HepG2 (cell line): ENCODE measurements at regions not wholly inside any gene's neighbourhood (a gene's known extent, or its start where the extent isn't known, plus 50 kb on each side); places are given as distances from the start of the nearest gene placed in this dataset.
A peak's percentile ranks its signal among the peaks of the same experiment; 100 is the strongest.

ENCODE experiments used
- ATF1 ChIP-seq: IDR thresholded peaks from 2 replicates; pipeline ENCODE4 v1.6.1; 2016; ENCODE audit warnings: mild to moderate bottlenecking, control low read depth
- BCLAF1 ChIP-seq: fragments of 450-650 bp; IDR thresholded peaks from 2 replicates; pipeline ENCODE4 v1.6.1; 2017; ENCODE audit warnings: mild to moderate bottlenecking
- DNMT1 ChIP-seq: sonication (generic); formaldehyde crosslinking; IDR thresholded peaks from 2 replicates; pipeline ENCODE4 v1.5.1; 2020; ENCODE audit warnings: mild to moderate bottlenecking, missing genetic modification reagents
- FOXA1 ChIP-seq, 2 experiments: fragments of 450-650 bp in 1 of 2; sonication (generic) in 1 of 2; formaldehyde crosslinking in 1 of 2; IDR thresholded peaks; 2 replicates each; pipeline versions ENCODE4 v1.4.0 to v1.6.1; 2016 to 2020; ENCODE audit warnings: missing genetic modification reagents in 1 of 2
- KIAA2018 ChIP-seq: sonication (generic); formaldehyde crosslinking; IDR thresholded peaks from 2 replicates; pipeline ENCODE4 v1.5.0; 2020; ENCODE audit warnings: mild to moderate bottlenecking, missing genetic modification reagents, borderline replicate concordance
- MTF2 ChIP-seq: sonication (generic); formaldehyde crosslinking; IDR thresholded peaks from 2 replicates; pipeline ENCODE4 v1.5.0; 2020; ENCODE audit warnings: missing genetic modification reagents, borderline replicate concordance
- PAWR ChIP-seq: sonication (generic); formaldehyde crosslinking; IDR thresholded peaks from 2 replicates; pipeline ENCODE4 v1.4.0; 2020; ENCODE audit warnings: missing genetic modification reagents, mild to moderate bottlenecking, borderline replicate concordance
- ZNF33B ChIP-seq: sonication (generic); formaldehyde crosslinking; IDR thresholded peaks from 2 replicates; pipeline ENCODE4 v1.5.1; 2020; ENCODE audit warnings: mild to moderate bottlenecking, missing genetic modification reagents
- ZNF720 ChIP-seq: sonication (generic); formaldehyde crosslinking; IDR thresholded peaks from 2 replicates; pipeline ENCODE4 v1.4.0; 2020; ENCODE audit warnings: missing genetic modification reagents
- ZNF790 ChIP-seq: sonication (generic); formaldehyde crosslinking; IDR thresholded peaks from 2 replicates; pipeline ENCODE4 v1.8.0; 2022; ENCODE audit warnings: missing genetic modification reagents, mild to moderate bottlenecking, borderline replicate concordance
- ZNF850 ChIP-seq: sonication (generic); formaldehyde crosslinking; conservative IDR thresholded peaks from 2 replicates; pipeline ENCODE4 v1.9.0; 2021; ENCODE audit warnings: mild to moderate bottlenecking, missing genetic modification reagents
- TF ChIP-seq, protein P1 (sequence below): sonication (generic); formaldehyde crosslinking; IDR thresholded peaks from 2 replicates; pipeline ENCODE4 v1.5.0; 2020; ENCODE audit warnings: mild to moderate bottlenecking, missing genetic modification reagents
- TF ChIP-seq, protein P2 (sequence below): IDR thresholded peaks from 2 replicates; pipeline ENCODE4 v1.6.1; 2018; ENCODE audit warnings: missing genetic modification reagents, mild to moderate bottlenecking, missing compliant biosample characterization

GRCh38 chr6:113564371-113565171 is 292.6 kb upstream of the MARCKS start (continued):
- TF ChIP-seq KIAA2018 (CRISPR knock-in tag) = no peak
- TF ChIP-seq ZNF33B (CRISPR knock-in tag) = no peak
- no peak for TF ChIP-seq MTF2
- no peak for TF ChIP-seq ZNF720 (CRISPR knock-in tag)
- peak; percentile 61; the same call in 1 of the 2 replicates for TF ChIP-seq DNMT1 (CRISPR knock-in tag)
- TF ChIP-seq ZNF790 = no peak
- no peak for TF ChIP-seq FOXA1 (IDR thresholded peaks at IDR 0.05)
- TF ChIP-seq FOXA1 (CRISPR knock-in tag; IDR thresholded peaks at IDR 0.05) = peak; percentile 67
- no peak for TF ChIP-seq PAWR (CRISPR knock-in tag)
- TF ChIP-seq, protein P1, sequence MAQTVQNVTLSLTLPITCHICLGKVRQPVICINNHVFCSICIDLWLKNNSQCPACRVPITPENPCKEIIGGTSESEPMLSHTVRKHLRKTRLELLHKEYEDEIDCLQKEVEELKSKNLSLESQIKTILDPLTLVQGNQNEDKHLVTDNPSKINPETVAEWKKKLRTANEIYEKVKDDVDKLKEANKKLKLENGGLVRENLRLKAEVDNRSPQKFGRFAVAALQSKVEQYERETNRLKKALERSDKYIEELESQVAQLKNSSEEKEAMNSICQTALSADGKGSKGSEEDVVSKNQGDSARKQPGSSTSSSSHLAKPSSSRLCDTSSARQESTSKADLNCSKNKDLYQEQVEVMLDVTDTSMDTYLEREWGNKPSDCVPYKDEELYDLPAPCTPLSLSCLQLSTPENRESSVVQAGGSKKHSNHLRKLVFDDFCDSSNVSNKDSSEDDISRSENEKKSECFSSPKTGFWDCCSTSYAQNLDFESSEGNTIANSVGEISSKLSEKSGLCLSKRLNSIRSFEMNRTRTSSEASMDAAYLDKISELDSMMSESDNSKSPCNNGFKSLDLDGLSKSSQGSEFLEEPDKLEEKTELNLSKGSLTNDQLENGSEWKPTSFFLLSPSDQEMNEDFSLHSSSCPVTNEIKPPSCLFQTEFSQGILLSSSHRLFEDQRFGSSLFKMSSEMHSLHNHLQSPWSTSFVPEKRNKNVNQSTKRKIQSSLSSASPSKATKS (CRISPR knock-in tag) = peak; percentile 73; the same call in 1 of the 2 replicates
- no peak for TF ChIP-seq ZNF850 (CRISPR knock-in tag)
- TF ChIP-seq ATF1 = no peak
- TF ChIP-seq, protein P2, sequence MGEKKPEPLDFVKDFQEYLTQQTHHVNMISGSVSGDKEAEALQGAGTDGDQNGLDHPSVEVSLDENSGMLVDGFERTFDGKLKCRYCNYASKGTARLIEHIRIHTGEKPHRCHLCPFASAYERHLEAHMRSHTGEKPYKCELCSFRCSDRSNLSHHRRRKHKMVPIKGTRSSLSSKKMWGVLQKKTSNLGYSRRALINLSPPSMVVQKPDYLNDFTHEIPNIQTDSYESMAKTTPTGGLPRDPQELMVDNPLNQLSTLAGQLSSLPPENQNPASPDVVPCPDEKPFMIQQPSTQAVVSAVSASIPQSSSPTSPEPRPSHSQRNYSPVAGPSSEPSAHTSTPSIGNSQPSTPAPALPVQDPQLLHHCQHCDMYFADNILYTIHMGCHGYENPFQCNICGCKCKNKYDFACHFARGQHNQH = no peak; the same call in 1 of the 2 replicates
- TF ChIP-seq BCLAF1 = no peak
